GM21515 (cell line): ENCODE measurements at regions not wholly inside any gene's neighbourhood (a gene's known extent, or its start where the extent isn't known, plus 50 kb on each side); places are given as distances from the start of the nearest gene placed in this dataset.

Source experiments
- ATAC-seq: cut with Tn5 transposase; IDR thresholded peaks from one replicate; pipeline ENCODE4 v1.9.1; 2021; ENCODE audit not compliant: unreplicated experiment

DNA sequence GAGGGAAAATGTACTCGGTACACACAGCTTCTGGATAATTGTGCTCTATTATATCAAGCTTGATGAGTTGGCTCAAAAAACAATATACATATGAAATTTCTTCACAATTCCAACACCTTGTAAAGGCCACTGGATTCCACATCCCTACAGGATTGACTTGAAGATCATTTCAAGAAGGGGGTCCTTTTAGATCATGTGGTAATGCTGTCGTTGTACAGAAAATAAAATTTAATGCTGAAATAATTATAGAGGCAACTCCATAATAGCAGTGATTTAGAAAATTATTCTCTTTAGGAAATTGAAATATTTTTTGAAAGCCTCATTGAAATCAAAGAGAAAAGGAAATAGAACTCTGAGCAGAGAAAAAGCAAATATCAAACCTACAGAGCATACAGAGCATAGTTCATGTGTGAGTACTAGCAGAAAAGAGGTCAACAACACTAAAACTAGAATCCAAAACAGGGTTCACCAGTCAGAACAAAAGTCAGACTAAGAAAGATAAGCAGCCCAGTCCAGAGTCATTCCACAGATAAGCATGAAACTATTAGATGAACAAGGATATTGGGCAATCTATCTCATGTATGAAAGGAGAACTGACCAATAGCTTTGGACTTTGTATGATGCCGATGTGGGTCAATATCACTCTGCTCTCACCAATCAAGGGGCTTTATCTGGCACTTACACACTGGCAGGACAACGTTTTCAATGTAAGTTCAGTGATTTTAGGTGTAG is 79.5 kb upstream of the PALMD start:
- no peak for ATAC-seq

DNA sequence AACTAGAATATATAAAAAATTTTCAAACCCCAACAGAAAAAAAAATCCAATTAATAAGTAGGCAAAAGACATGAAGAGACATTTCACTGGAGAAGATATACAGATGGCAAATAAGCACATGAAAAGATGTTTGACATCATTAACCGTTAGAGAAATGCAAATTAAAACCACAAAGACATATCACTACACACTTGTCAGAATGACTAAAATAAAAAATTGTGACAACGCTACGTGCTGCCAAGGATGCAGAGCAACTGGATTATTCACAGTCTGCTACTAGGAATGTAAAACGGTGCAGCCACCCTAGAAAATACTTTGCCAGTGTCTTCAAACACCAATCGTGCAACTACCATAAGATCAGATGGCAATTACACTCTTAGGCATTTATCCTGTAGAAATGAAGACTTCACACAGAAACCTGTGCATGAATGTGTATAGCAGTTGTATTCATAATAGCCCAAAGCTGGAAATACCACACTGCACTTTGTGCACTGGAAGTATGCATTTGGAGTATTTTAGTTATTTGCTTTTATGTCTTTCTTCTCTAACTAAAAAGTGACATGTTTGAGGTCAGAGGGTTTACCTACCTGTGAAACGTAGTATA is 75.3 kb upstream of the PALMD start:
- ATAC-seq: no peak

- ATAC-seq: no peak
These were observed 74.7 kb upstream of the PALMD start for GRCh38 chr1:99571092-99571734.

DNA sequence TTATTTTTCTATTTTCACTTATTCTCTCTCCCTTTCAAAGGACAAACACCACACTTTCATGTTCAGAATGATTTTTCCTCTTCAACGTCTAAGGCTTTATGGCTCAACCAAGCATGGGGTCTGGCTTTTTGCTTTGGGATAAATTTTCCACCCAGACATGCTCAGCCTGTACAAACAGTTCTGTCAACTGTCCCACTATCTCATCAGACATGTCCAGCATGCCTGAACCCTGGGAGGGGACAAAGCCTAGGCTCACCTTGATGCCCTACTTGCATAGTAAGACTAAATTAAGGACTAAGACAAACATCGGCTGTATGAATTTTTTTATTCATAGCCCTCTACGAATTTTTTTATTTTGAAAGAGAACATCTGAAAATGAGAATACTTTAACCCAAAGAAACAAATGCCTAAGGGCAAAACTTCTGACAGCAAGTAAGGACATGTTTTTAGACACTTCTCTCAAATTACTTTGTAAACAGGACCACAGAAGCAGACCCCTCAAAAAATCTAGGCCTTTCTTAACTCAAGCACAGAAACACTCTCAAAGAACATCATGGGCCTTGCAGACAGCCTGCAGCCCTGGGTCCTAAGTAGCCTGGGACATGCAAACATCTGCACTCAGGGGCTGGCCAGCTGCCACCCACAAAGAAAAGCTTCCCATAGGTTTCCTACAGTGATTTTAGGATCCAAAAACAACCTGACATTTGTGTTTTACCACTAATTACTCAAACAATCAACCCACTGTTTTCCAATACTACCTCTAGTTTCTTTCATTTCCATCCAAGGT is 72.3 kb upstream of the PALMD start:
- ATAC-seq: no peak

DNA sequence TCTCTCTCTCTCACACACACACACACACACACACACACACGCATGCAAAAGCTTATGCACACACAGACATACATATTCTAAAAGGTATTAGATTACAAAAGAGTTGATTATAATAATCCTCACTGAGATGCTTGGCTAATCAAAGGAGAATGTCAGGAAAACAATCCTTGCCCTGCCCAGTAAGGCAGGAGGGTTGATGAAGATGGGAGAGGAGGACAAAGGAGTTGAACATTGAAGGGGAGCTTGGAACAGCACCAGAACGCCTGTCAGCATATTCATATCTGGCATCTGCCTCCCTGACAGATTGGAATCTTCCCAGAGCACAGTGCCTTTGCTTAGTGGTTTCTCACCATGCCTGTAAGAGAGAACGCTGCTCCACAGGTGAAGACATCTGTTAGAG is 68.6 kb upstream of the PALMD start:
- ATAC-seq: no peak

- ATAC-seq: no peak
These were observed 66.2 kb upstream of the PALMD start for GRCh38 chr1:99579691-99580172.

DNA sequence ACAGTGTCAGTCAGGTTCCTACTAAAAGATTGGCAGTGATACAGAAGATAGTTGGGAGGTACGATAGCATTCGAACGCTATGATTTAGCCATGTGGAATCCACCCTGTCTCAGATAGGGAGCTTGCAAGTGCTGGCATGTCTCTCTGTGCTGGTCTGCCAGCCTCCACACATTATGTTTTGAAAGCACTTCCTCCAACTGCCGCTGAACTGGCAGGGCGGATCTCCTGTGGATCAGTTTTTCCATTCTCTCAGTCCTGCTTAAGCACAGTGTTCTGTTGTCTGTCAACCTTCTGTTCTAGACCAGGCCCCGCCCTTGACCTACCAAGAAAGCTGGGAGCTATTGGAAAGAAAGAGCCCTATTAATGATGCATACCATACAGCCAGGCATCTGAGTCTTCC is 65.5 kb upstream of the PALMD start:
- ATAC-seq: no peak

GRCh38 chr1:99587008-99587407 is 58.9 kb upstream of the PALMD start:
- no peak for ATAC-seq

DNA sequence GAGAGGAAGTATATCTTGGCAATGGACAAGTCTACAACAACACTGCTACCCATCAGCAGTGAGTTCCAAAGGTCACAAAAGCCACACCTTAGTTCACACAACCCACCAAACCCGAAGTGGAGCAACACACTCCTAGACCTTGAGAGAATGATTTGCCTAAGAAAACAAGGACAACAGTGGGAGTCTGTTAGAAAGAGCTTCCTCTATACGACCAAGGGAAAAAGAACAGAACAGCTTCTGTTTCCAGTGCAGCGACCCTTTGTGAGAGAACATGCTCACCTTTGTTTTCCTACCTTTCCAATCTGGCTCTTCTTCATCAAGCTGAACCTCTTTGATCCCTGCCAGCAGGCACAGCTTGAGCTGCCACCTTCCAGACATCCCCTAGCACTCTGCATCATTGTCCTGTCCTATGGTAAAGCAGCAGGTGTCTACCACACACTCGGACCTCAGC is 56.7 kb upstream of the PALMD start:
- no peak for ATAC-seq

- no peak for ATAC-seq
These were observed 55.2 kb upstream of the PALMD start for GRCh38 chr1:99590578-99591209.

GRCh38 chr1:99591886-99592285 is 54.0 kb upstream of the PALMD start:
- no peak for ATAC-seq

- no peak for ATAC-seq
These were observed 51.7 kb upstream of the PALMD start for GRCh38 chr1:99594205-99594604.

GRCh38 chr1:99595041-99595440 is 50.9 kb upstream of the PALMD start:
- ATAC-seq: no peak

DNA sequence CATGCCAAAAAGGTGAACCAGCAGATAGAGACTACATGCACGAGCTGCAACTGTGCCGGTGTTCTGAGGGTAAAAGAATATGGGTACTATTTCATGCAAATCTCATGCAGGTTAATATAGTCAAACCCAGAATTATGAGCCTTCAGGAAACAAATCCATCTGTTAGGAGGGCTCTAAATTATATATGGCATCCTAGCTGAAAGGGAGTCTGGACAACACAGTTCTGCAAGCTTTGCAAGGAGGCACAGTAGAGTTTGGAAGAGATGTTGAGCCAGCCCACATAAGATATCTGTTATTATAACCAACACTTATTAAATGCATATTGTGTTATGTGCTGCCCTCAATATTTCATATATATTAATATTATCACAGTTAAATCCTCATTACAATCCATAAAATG is 50.5 kb upstream of the PALMD start:
- no peak for ATAC-seq
